ENCODE measurements at regions not wholly inside any gene's neighbourhood (a gene's known extent, or its start where the extent isn't known, plus 50 kb on each side); places are given as distances from the start of the nearest gene placed in this dataset.

DNA sequence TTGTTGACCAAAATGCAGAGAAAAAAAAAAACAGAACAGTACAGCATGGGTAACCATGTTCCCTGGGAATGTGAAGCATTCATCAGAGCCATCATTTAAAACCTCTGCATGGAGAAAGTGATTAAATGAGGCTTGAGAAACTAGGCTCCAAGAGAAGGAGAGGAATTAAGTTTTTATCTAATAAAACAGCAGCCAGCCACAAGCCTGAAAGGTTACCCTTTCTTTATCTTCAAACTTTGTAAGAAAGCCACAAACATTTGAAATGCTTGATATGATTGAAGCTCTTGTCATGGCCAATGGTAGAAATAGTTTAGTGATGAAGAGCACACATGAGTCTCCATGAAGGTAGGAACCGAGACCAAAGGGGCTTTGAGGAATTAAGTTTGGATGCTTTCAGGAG is 144.9 kb upstream of the SYT1 start:
- no peaks in the 10 kb centered on the region for H3K79me2 ChIP-seq
- H3K27ac ChIP-seq = no peak overlapping the region
- no peaks in the 10 kb centered on the region for H3K9me3 ChIP-seq (ENCODE audit: low read depth)
- no peaks in the 10 kb centered on the region for H3K4me1 ChIP-seq (ENCODE audit: insufficient read depth)
- 75% methylated on average over 1 of the region's 1 CpG for WGBS (ENCODE audit: low lambda C conversion rate, missing lambda C conversion rate)
- no peaks in the 10 kb centered on the region for H4K20me1 ChIP-seq (ENCODE audit: insufficient read depth, poor library complexity, severe bottlenecking)
- no peak overlapping the region for H3K4me3 ChIP-seq
- no peak overlapping the region for H3K4me2 ChIP-seq
- H2AFZ ChIP-seq = no peak overlapping the region
- no peaks in the 10 kb centered on the region for H3K27me3 ChIP-seq
- no peak for DNase-seq (ENCODE audit: low spot score)
- H3K36me3 ChIP-seq (replicated peaks; ENCODE audit: insufficient read depth, low read depth) = no peaks in the 10 kb centered on the region
- no peak for TF ChIP-seq EZH2phosphoT487 (IDR thresholded peaks at IDR 0.05; ENCODE audit: low read depth, severe bottlenecking, unreplicated experiment)
- TF ChIP-seq EZH2 (IDR thresholded peaks at IDR 0.05; ENCODE audit: borderline replicate concordance) = no peak
- TF ChIP-seq, protein P1, sequence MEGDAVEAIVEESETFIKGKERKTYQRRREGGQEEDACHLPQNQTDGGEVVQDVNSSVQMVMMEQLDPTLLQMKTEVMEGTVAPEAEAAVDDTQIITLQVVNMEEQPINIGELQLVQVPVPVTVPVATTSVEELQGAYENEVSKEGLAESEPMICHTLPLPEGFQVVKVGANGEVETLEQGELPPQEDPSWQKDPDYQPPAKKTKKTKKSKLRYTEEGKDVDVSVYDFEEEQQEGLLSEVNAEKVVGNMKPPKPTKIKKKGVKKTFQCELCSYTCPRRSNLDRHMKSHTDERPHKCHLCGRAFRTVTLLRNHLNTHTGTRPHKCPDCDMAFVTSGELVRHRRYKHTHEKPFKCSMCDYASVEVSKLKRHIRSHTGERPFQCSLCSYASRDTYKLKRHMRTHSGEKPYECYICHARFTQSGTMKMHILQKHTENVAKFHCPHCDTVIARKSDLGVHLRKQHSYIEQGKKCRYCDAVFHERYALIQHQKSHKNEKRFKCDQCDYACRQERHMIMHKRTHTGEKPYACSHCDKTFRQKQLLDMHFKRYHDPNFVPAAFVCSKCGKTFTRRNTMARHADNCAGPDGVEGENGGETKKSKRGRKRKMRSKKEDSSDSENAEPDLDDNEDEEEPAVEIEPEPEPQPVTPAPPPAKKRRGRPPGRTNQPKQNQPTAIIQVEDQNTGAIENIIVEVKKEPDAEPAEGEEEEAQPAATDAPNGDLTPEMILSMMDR (IDR thresholded peaks at IDR 0.05; ENCODE audit: poor library complexity) = no peak
- no peaks in the 10 kb centered on the region for H3K9me2 ChIP-seq (replicated peaks; ENCODE audit: insufficient read depth)

DNA sequence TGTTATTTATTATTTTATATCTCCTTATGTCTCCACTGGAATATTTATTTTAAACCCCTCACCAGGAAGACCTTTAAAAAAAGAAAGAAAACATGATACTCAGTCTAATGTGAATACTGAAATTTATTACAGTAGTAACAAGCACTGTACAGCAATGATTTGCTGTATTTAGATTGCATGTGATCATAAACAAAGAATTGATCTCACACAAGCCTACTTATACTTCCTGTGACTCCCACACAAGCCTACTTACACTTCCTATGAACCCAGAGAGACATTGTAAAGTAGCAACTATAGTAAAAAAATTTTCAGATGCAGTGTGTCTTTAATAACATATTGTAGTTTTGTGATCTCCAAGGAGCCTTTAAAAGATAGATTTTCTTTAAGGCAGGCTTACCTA is 142.7 kb upstream of the SYT1 start:
- Histone ChIP-seq H3K27me3 (no peaks in the 10 kb centered on the region), H3K4me2 (no peak overlapping the region), H2AFZ (no peak overlapping the region), H3K79me2 (no peaks in the 10 kb centered on the region), H3K27ac (no peak overlapping the region), H3K4me1 (ENCODE audit: insufficient read depth) (no peaks in the 10 kb centered on the region), H3K9me3 (ENCODE audit: low read depth) (no peaks in the 10 kb centered on the region), H4K20me1 (ENCODE audit: insufficient read depth, poor library complexity, severe bottlenecking) (no peaks in the 10 kb centered on the region), H3K9me2 (replicated peaks; ENCODE audit: insufficient read depth) (no peaks in the 10 kb centered on the region), H3K36me3 (replicated peaks; ENCODE audit: insufficient read depth, low read depth) (no peaks in the 10 kb centered on the region), H3K4me3 (no peak overlapping the region)
- TF ChIP-seq EZH2 (IDR thresholded peaks at IDR 0.05; ENCODE audit: borderline replicate concordance) (no peak), EZH2phosphoT487 (IDR thresholded peaks at IDR 0.05; ENCODE audit: low read depth, severe bottlenecking, unreplicated experiment) (no peak)
- TF ChIP-seq, protein P1 (IDR thresholded peaks at IDR 0.05; ENCODE audit: poor library complexity) = no peak
- DNase-seq (ENCODE audit: low spot score) = no peak

GRCh38 chr12:78725033-78725432 is 139.5 kb upstream of the SYT1 start:
- Histone ChIP-seq H3K79me2 (no peaks in the 10 kb centered on the region), H3K4me3 (no peak overlapping the region)

More at GRCh38 chr12:78725033-78725432, 139.5 kb upstream of the SYT1 start:
- no peaks in the 10 kb centered on the region for H3K4me1 ChIP-seq (ENCODE audit: insufficient read depth)
- H3K36me3 ChIP-seq (replicated peaks; ENCODE audit: insufficient read depth, low read depth) = no peaks in the 10 kb centered on the region
- no peak overlapping the region for H3K4me2 ChIP-seq
- TF ChIP-seq EZH2phosphoT487 (IDR thresholded peaks at IDR 0.05; ENCODE audit: low read depth, severe bottlenecking, unreplicated experiment) (no peak), EZH2 (IDR thresholded peaks at IDR 0.05; ENCODE audit: borderline replicate concordance) (no peak)
- TF ChIP-seq, protein P1 (IDR thresholded peaks at IDR 0.05; ENCODE audit: poor library complexity) = no peak
- no peaks in the 10 kb centered on the region for H4K20me1 ChIP-seq (ENCODE audit: insufficient read depth, poor library complexity, severe bottlenecking)
- 97% methylated on average over 1 of the region's 1 CpG for WGBS (ENCODE audit: low lambda C conversion rate, missing lambda C conversion rate)
- H3K9me3 ChIP-seq (ENCODE audit: low read depth) = no peaks in the 10 kb centered on the region
- no peaks in the 10 kb centered on the region for H3K27me3 ChIP-seq
- no peak overlapping the region for H3K27ac ChIP-seq
- DNase-seq (ENCODE audit: low spot score) = no peak
- H3K9me2 ChIP-seq (replicated peaks; ENCODE audit: insufficient read depth) = no peaks in the 10 kb centered on the region
- H2AFZ ChIP-seq = no peak overlapping the region

Measured in hepatocyte (in vitro differentiated cells).